Gastrocnemius medialis (tissue), 4 donors: ENCODE measurements at regions not wholly inside any gene's neighbourhood (a gene's known extent, or its start where the extent isn't known, plus 50 kb on each side); places are given as distances from the start of the nearest gene placed in this dataset.

ENCODE experiments used
- CTCF ChIP-seq, 5 experiments: fragments of 450-650 bp in 3 of 5; fragments of 200-600 bp in 2 of 5; sonication (generic) in 2 of 5; IDR thresholded peaks in 4 of 5; conservative IDR thresholded peaks in 1 of 5; 1 replicate in 4 of 5; 2 replicates in 1 of 5; pipeline ENCODE4 v1.5.1; 2016 to 2019; ENCODE audit warnings: antibody characterized with exemption in 5 of 5, mild to moderate bottlenecking in 3 of 5, moderate library complexity in 3 of 5
- POLR2A ChIP-seq, 2 donors: fragments of 450-650 bp; IDR thresholded peaks; one replicate each; pipeline ENCODE4 v1.6.1; 2017; ENCODE audit warnings: antibody characterized with exemption in 2 of 2, mild to moderate bottlenecking in 2 of 2, moderate library complexity in 2 of 2

DNA sequence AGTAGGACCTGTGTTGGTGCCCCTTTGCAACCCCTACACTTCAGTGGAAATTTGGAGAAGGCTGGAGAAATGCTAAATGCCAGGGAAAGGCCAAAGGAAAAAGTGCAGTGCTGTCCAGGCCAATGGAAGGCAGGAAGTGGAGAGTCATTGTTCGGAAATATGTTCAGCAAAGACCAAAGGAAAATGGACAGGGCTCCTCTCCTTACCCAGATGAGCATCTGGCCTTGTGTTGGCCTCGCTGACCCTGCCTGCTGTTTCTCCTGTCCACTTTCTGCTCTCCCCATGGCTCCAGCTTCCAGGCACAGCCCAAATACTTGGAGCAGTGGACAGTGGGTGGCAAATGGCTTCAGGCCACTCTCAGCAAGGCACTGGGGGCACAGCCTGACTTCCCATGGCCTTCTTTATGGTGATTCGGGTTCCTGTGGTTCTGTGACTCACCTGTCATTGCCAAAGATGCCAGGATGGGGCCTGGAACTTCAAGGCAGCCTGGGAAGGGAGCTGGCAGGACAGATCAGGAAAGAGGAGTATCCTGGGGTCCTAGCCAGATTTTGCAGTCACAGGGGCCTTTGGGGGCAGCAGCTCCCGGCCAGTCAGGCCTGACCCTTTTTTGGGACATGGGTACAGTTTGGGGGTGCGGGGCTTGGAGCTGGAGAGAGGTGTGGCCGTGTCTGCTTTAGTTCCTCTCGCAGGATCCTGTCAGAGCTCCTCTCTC, 190.9 kb upstream of the SLC24A3 start:
- TF ChIP-seq POLR2A (IDR thresholded peaks at IDR 0.05): no peak
- TF ChIP-seq CTCF (IDR thresholded peaks at IDR 0.05 in 4 of 5, conservative IDR thresholded peaks at IDR 0.05 in 1 of 5): no peak
